Cardiac muscle cell (in vitro differentiated cells and primary cell): ENCODE measurements at regions not wholly inside any gene's neighbourhood (a gene's known extent, or its start where the extent isn't known, plus 50 kb on each side); places are given as distances from the start of the nearest gene placed in this dataset.
A peak's percentile ranks its signal among the peaks of the same experiment; 100 is the strongest.

ENCODE experiments used
- DNase-seq, 2 donors: peaks; one replicate each; pipeline versions ENCODE4 v3.0.0 to v3.0.0-alpha.2; 2010 to 2017; ENCODE audit warnings: low read depth in 1 of 2, low spot score in 1 of 2
- H3K27ac ChIP-seq: fragments of 200-600 bp; sonication (generic); 2 replicates; pipeline ENCODE4 v1.5.1; 2016
- H3K27me3 ChIP-seq: fragments of 200-600 bp; sonication (generic); 2 replicates; pipeline ENCODE4 v1.6.0; 2016; ENCODE audit warnings: control low read depth
- H3K36me3 ChIP-seq: fragments of 200-600 bp; sonication (generic); 2 replicates; pipeline ENCODE4 v1.5.1; 2016; ENCODE audit warnings: control low read depth
- H3K4me1 ChIP-seq: fragments of 200-600 bp; sonication (generic); 2 replicates; pipeline ENCODE4 v1.8.1; 2017; ENCODE audit warnings: low read depth, mild to moderate bottlenecking, mixed run types
- H3K4me3 ChIP-seq: fragments of 200-600 bp; sonication (generic); 2 replicates; pipeline ENCODE4 v1.5.1; 2016; ENCODE audit warnings: mild to moderate bottlenecking
- H3K9me3 ChIP-seq: fragments of 200-600 bp; sonication (generic); 2 replicates; pipeline ENCODE4 v1.5.1; 2017; ENCODE audit warnings: low read depth, mild to moderate bottlenecking, control low read depth
- TF ChIP-seq, protein P1 (sequence below): IDR thresholded peaks from 2 replicates; pipeline ENCODE4 v1.5.1; 2012; ENCODE audit warnings: low read depth, mild to moderate bottlenecking, low read length

DNA sequence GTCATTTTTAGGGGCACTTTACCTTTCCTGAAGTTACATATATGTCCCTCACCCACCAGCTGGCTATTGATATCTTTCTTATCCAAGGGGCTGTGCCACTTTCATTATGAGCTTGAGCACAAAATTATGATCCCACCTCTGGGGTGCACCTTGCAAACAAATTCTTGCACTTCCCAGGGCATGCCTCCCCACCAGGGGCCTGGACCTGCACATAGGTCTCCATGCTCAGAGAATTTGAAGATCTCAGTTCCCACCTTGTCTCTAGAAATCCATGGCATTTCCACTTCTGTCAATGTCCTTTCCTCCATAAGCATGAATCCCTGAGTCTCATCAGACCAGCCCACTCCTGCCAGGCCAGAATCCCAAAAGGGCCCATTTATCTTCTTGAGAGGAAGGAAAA, 449.1 kb upstream of the REG3G start:
- H3K4me3 ChIP-seq: no peak overlapping the region
- H3K27ac ChIP-seq: no peak overlapping the region
- H3K9me3 ChIP-seq: no peaks in the 10 kb centered on the region
- no peaks in the 10 kb centered on the region for H3K4me1 ChIP-seq
- no peaks in the 10 kb centered on the region for H3K36me3 ChIP-seq
- no peaks in the 10 kb centered on the region for H3K27me3 ChIP-seq
- TF ChIP-seq, protein P1, sequence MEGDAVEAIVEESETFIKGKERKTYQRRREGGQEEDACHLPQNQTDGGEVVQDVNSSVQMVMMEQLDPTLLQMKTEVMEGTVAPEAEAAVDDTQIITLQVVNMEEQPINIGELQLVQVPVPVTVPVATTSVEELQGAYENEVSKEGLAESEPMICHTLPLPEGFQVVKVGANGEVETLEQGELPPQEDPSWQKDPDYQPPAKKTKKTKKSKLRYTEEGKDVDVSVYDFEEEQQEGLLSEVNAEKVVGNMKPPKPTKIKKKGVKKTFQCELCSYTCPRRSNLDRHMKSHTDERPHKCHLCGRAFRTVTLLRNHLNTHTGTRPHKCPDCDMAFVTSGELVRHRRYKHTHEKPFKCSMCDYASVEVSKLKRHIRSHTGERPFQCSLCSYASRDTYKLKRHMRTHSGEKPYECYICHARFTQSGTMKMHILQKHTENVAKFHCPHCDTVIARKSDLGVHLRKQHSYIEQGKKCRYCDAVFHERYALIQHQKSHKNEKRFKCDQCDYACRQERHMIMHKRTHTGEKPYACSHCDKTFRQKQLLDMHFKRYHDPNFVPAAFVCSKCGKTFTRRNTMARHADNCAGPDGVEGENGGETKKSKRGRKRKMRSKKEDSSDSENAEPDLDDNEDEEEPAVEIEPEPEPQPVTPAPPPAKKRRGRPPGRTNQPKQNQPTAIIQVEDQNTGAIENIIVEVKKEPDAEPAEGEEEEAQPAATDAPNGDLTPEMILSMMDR: no peak
- DNase-seq: no peak

DNA sequence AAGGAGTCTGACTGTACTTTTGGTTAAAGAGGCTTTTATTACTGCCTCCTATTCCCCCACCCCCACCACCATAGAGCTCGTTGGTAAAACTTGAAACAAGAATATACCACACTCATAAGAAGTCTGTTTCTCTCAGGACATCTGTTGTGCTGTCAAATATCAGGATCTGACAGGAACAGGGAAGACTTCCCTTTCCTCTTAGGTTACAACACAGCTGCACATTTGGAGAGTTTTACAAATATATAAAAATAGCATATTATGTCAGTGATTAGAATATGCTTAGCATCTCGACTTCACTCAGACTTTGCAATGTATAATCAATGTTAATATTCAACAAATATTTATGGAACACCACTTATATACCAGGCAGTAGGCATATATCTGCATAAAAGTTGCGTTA, 439.6 kb upstream of the REG3G start:
- Histone ChIP-seq H3K4me3 (no peak overlapping the region), H3K27me3 (no peaks in the 10 kb centered on the region), H3K27ac (no peak overlapping the region), H3K36me3 (no peaks in the 10 kb centered on the region), H3K4me1 (no peaks in the 10 kb centered on the region), H3K9me3 (no peaks in the 10 kb centered on the region)
- DNase-seq: no peak
- TF ChIP-seq, protein P1: no peak

DNA sequence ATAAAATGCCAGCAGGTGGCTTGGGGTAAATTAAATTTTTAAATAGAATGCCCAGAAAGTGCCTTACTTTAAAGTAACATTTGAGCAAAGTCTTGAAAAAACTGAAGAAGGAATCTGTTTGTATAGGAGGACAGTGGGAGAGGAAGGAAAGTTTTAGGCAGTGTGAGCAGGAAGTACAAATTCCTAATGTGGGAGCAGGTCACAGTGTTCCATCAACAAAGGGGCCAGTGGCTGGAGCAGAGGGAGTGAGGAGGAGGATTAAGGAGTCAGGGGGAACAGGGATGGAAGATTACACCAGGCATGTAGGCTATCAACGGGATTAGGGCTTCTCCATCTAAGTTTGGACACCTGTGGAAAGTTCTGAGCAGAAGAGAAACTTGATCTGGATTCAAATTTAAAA, 439.2 kb upstream of the REG3G start:
- Histone ChIP-seq H3K4me1 (no peaks in the 10 kb centered on the region), H3K27me3 (no peaks in the 10 kb centered on the region), H3K27ac (no peak overlapping the region), H3K4me3 (no peak overlapping the region), H3K9me3 (no peaks in the 10 kb centered on the region), H3K36me3 (no peaks in the 10 kb centered on the region)
- DNase-seq: no peak
- TF ChIP-seq, protein P1: no peak

DNA sequence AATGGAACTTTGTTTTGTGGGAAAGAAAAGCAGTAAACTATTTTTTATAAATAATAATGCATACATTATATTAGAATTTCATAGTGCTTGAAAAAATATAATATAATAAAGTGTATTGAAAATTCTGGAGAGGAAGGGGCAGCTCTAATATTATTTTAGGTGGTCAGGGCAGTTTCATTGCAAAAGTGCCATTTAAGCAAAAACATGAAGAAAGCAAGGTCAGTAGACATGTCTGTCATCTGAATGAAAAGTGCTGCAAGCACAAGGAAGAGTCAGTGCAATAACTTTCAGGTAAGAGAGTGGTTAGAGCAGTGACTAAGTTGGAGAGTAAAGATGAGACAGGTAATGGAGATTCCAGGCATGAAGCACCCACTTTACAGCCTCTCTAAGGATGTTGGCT, 435.6 kb upstream of the REG3G start:
- no peaks in the 10 kb centered on the region for H3K4me1 ChIP-seq
- no peaks in the 10 kb centered on the region for H3K27me3 ChIP-seq
- H3K36me3 ChIP-seq: no peaks in the 10 kb centered on the region
- TF ChIP-seq, protein P1: no peak
- no peaks in the 10 kb centered on the region for H3K9me3 ChIP-seq
- no peak overlapping the region for H3K4me3 ChIP-seq
- H3K27ac ChIP-seq: no peak overlapping the region
- DNase-seq: no peak

DNA sequence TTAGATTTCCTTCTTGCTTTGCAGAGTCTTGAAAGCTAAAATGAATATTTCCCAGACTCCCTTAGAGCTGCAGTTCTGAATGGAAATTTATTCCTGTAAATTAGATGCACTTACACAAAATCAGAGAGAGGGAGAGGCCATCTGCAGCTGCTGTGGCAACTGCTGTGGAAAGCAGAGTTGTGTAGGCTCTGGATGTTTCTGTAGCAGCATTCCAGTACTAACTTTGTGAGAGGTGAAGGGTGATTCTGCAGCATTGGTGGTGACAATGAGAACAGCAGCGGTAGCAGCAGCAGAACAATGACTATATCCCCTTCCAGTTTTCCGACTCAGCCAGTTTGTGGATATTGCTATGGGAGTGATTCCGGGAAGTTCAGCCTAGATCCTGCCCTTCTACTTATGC, 433.0 kb upstream of the REG3G start:
- Histone ChIP-seq H3K27me3 (no peaks in the 10 kb centered on the region), H3K27ac (no peak overlapping the region)

More for the DNA sequence above, 433.0 kb upstream of the REG3G start:
- H3K4me1 ChIP-seq: no peaks in the 10 kb centered on the region
- TF ChIP-seq, protein P1: no peak
- DNase-seq: peak in 1 of 2 donors; percentile 3
- no peak overlapping the region for H3K4me3 ChIP-seq
- no peaks in the 10 kb centered on the region for H3K36me3 ChIP-seq
- H3K9me3 ChIP-seq: no peaks in the 10 kb centered on the region
